K562 (cell line): ENCODE measurements at regions not wholly inside any gene's neighbourhood (a gene's known extent, or its start where the extent isn't known, plus 50 kb on each side); places are given as distances from the start of the nearest gene placed in this dataset.

Source experiments
- ETV1 ChIP-seq: fragments of 450-650 bp; conservative IDR thresholded peaks from 2 replicates; pipeline ENCODE4 v1.6.1; 2016; ENCODE audit warnings: missing genetic modification characterization, control low read depth, low read depth, missing compliant biosample characterization
- FOXJ2 ChIP-seq: fragments of 200-800 bp; sonication (Bioruptor generic); IDR thresholded peaks from 2 replicates; pipeline ENCODE4 v1.6.1; 2016; ENCODE audit warnings: missing genetic modification characterization, missing compliant biosample characterization
- HMG20A ChIP-seq: fragments of 450-650 bp; formaldehyde crosslinking; conservative IDR thresholded peaks from 2 replicates; pipeline ENCODE4 v1.4.0; 2020; ENCODE audit warnings: mild to moderate bottlenecking, mixed read lengths
- HNRNPK ChIP-seq: fragments of 200-400 bp; formaldehyde crosslinking; IDR thresholded peaks from one replicate; pipeline ENCODE4 v1.6.1; 2018; ENCODE audit warnings: mild to moderate bottlenecking, low read depth, low read length; ENCODE audit not compliant: poor library complexity, severe bottlenecking
- IRF9 ChIP-seq: fragments of 450-650 bp; IDR thresholded peaks from 2 replicates; pipeline ENCODE4 v1.6.1; 2016; ENCODE audit warnings: missing biosample characterization, missing genetic modification characterization
- MXI1 ChIP-seq: IDR thresholded peaks from 2 replicates; pipeline ENCODE4 v1.6.1; 2011; ENCODE audit warnings: low read depth, mild to moderate bottlenecking, improper control_type of control experiment, low read length
- PHF20 ChIP-seq: fragments of 450-650 bp; IDR thresholded peaks from 2 replicates; pipeline ENCODE4 v1.6.1; 2018; ENCODE audit not compliant: partially characterized antibody
- ZNF263 ChIP-seq: sonication (generic); formaldehyde crosslinking; IDR thresholded peaks from 2 replicates; pipeline ENCODE4 v1.8.0; 2022; ENCODE audit warnings: mild to moderate bottlenecking, missing genetic modification reagents, borderline replicate concordance
- ZNF282 ChIP-seq: sonication (generic); formaldehyde crosslinking; IDR thresholded peaks from 2 replicates; pipeline ENCODE4 v1.8.1; 2023; ENCODE audit warnings: missing genetic modification reagents

- TF ChIP-seq ZNF282 (no peak), FOXJ2 (no peak), PHF20 (no peak), ETV1 (no peak), ZNF263 (CRISPR knock-in tag) (no peak), IRF9 (tag) (no peak), HMG20A (no peak), HNRNPK (no peak), MXI1 (no peak)
Measured at GRCh38 chr2:11980809-11981208, 234.4 kb downstream of the LPIN1 start.
